ENCODE measurements at regions not wholly inside any gene's neighbourhood (a gene's known extent, or its start where the extent isn't known, plus 50 kb on each side); places are given as distances from the start of the nearest gene placed in this dataset.

DNA sequence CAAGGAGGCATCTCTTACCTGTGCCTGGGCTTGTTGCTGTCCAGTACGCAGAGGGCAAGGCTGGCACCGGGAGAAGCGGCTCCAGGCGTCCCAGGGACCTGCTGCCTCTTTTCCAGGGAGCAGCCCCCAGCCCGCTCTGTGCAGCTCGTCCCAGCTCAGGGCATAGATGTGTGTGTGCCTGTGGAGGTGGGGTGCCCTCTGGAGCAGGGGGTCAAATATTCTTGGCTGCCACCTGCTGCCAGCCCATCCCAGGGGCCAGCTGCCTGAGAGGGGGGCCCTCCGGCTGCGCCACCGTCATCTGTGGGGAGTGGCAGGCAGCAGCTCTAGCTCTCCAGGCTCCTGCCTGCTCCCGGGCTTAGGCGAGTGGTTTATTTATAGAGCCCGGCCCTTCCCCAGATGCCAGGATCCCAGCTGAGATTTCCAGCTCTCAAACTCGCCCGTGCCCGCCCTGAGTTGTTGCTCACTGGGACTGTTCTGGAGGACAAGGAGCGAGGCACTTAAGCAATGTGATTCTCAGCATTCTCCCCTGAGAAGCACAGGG, 87.5 kb downstream of the RTL6 start:
- CTCF ChIA-PET = interaction anchor here (0.6 kb wide), 1 partner anchor 51 kb away, joined by 4 read pairs; no protein-coding TSS in a partner anchor
- DNase-seq (ENCODE audit: low spot score) = no peak
- peak overlapping the region; percentile 34 for H3K27ac ChIP-seq
- TF ChIP-seq CTCF (conservative IDR thresholded peaks at IDR 0.05; ENCODE audit: low read depth) = no peak
- POLR2A ChIA-PET (ENCODE audit: low non-redundant PET) = no interaction called here

DNA sequence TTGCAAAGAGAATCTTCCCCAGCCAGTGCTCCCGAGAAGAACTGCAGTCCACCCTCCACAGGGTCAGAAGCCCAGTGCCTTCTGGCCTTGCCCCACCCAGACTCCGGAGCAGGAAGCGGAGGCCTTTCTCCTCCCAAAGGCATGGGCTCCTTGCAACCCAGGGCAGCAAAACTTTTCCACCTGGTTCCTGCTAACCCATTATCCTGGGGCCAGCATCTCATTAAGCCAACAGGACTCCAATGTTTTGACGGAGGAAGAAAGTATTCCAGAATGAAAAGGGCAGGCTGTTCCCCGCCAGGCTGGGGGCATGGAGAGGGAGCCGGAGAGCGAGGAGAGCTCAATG, 88.1 kb downstream of the RTL6 start:
- no peak for TF ChIP-seq CTCF (conservative IDR thresholded peaks at IDR 0.05; ENCODE audit: low read depth)
- ChIA-PET POLR2A (ENCODE audit: low non-redundant PET) (no interaction called here), CTCF (no interaction called here)
- no peak for DNase-seq (ENCODE audit: low spot score)
- H3K27ac ChIP-seq = no peak overlapping the region

DNA sequence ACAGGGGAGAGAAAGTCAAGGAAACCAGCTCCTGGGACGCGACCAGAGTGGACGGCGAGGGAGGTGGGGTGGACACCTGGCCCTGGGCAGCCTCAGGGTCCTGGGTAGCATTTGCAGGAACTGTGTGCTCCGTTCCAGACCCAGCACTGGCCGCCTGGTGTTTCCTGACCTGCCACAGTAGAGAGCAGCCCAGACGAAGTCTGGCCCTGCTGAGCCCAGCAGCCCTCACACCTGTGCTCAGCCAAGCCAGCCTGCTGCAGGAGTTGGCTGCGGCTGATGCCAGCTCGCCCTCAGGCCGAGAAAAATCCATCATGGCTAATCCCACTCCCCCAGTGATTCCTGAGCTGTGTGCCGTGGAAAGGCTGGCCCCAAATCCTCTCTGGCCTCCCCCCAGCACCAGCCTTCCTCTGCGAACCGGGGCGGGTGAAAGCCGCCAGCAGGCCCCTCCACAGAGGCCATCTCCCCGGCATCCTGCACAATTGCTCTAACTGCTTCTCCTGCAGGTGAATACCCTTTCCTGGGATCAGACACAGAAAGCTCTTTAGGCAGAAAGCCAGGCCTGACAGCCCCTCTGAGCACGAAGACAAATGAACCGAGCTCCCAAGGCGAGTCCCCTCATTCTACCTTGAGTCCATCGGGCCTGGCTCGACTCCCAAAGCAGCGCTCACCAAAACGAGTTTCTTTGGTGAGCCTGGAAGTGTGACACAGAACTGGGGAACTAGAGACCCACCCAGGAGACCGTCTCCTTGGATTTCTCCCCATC, 88.6 kb downstream of the RTL6 start:
- no peak for TF ChIP-seq CTCF (conservative IDR thresholded peaks at IDR 0.05; ENCODE audit: low read depth)
- H3K27ac ChIP-seq = 0 out of 2 replicates have a peak overlapping the region, but pooled peaks have one; percentile 8
- POLR2A ChIA-PET (ENCODE audit: low non-redundant PET) = no interaction called here
- no peak for DNase-seq (ENCODE audit: low spot score)
- CTCF ChIA-PET = no interaction called here

- ChIA-PET POLR2A (ENCODE audit: low non-redundant PET) (no interaction called here), CTCF (interaction anchor here (0.5 kb wide), 1 partner anchor 126 kb away, joined by 3 read pairs; no protein-coding TSS in a partner anchor)
- TF ChIP-seq CTCF (conservative IDR thresholded peaks at IDR 0.05; ENCODE audit: low read depth) = no peak
- DNase-seq (ENCODE audit: low spot score) = no peak
- H3K27ac ChIP-seq = no peak overlapping the region
Measured at GRCh38 chr22:44408829-44409192, 89.2 kb downstream of the RTL6 start.

DNA sequence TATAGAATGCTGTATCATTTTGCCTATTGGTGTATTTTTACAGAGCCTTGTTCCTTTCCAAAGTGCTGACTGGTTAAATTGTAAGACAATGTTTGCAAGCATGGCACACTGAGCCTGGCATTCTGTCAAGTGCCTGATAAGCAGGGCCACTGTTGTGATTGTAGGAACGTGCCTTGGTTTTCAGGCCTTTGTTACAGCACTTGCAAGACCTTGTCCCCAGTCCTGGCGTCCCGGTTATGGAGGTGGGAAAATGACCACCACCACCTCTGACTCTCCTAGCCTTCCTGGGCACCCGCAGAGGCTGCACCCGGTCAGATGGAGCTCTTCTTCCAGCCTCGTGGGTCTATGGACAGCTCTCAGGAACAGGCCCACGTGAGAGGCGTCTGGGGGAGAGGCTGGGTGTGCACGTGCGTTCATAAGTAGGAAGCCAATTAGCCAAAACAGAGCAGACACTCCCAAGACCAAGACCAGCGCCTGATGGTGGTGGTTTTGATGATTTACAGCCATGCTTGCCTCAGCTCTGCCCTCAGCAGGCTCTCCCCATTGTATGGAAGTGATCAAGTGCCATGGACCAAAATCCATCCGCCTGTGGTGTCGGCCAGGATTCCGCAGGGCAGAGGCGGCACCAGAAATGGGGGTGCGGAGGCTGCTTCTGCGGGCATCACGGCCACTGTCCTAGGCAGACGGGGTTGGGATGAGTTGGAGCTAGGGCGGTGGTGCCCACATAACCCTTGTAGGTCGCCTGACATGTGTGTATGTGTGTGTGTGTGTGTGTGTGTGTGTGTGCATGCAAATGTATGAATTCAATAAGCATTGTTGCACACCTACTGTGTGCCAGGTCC, 89.8 kb downstream of the RTL6 start:
- CTCF ChIA-PET = interaction anchor here (0.5 kb wide), 1 partner anchor 125 kb away, joined by 3 read pairs; no protein-coding TSS in a partner anchor
- POLR2A ChIA-PET (ENCODE audit: low non-redundant PET) = no interaction called here
- H3K27ac ChIP-seq = no peak overlapping the region
- DNase-seq (ENCODE audit: low spot score) = no peak
- TF ChIP-seq CTCF (conservative IDR thresholded peaks at IDR 0.05; ENCODE audit: low read depth) = no peak

GRCh38 chr22:44407171-44407986, 90.7 kb downstream of the RTL6 start:
- no peak for TF ChIP-seq CTCF (conservative IDR thresholded peaks at IDR 0.05; ENCODE audit: low read depth)
- no peak for DNase-seq (ENCODE audit: low spot score)
- ChIA-PET POLR2A (ENCODE audit: low non-redundant PET) (no interaction called here), CTCF (interaction anchor here (0.6 kb wide), 1 partner anchor 8 kb away, joined by 6 read pairs; no protein-coding TSS in a partner anchor)
- no peak overlapping the region; the same call in 1 of the 2 replicates for H3K27ac ChIP-seq

Measured in RWPE1 (cell line).